ENCODE measurements at regions not wholly inside any gene's neighbourhood (a gene's known extent, or its start where the extent isn't known, plus 50 kb on each side); places are given as distances from the start of the nearest gene placed in this dataset.

- TF ChIP-seq CTCF (IDR thresholded peaks at IDR 0.05) (no peak), POLR2A (IDR thresholded peaks at IDR 0.05) (no peak), POLR2AphosphoS5 (IDR thresholded peaks at IDR 0.05) (no peak)
Measured at GRCh38 chr17:79180358-79181005, 105.9 kb downstream of the ENGASE start.

Measured in breast epithelium (tissue), 3 donors.